OCI-LY3 (cell line): ENCODE measurements at regions not wholly inside any gene's neighbourhood (a gene's known extent, or its start where the extent isn't known, plus 50 kb on each side); places are given as distances from the start of the nearest gene placed in this dataset.
A peak's percentile ranks its signal among the peaks of the same experiment; 100 is the strongest.

Source experiments
- H2AFZ ChIP-seq: fragments of 200-600, 300-600 bp; shearing (Covaris generic); 2 replicates; pipeline ENCODE4 v1.6.0; 2014; ENCODE audit warnings: antibody characterized with exemption, low read depth, low read length
- H3K27ac ChIP-seq: fragments of 200-600, 300-600 bp; sonication (generic); 2 replicates; pipeline ENCODE4 v1.5.1; 2014; ENCODE audit warnings: mild to moderate bottlenecking, low read length, moderate library complexity, mixed read lengths
- H3K27me3 ChIP-seq: fragments of 200-600, 300-600 bp; sonication (generic); 2 replicates; pipeline ENCODE4 v1.6.1; 2014; ENCODE audit warnings: low read depth, low read length, mixed read lengths
- H3K36me3 ChIP-seq: fragments of 200-600, 300-600 bp; sonication (generic); replicated peaks from 2 replicates; pipeline ENCODE3; 2014; ENCODE audit warnings: low read depth, low read length, mixed read lengths
- H3K4me1 ChIP-seq: fragments of 300-600, 200-600 bp; sonication (generic); 2 replicates; pipeline ENCODE4 v1.6.1; 2014; ENCODE audit warnings: low read length, mixed read lengths
- H3K4me2 ChIP-seq: fragments of 200-600, 300-600 bp; sonication (generic); 2 replicates; pipeline ENCODE4 v1.6.1; 2014; ENCODE audit warnings: low read length, mixed read lengths
- H3K4me3 ChIP-seq: fragments of 300-600, 200-600 bp; sonication (generic); 2 replicates; pipeline ENCODE4 v1.5.1; 2014; ENCODE audit warnings: antibody characterized with exemption, mild to moderate bottlenecking, low read length, moderate library complexity
- H3K79me2 ChIP-seq: fragments of 300-600, 200-600 bp; shearing (Covaris generic); 2 replicates; pipeline ENCODE4 v1.6.1; 2014; ENCODE audit warnings: mild to moderate bottlenecking, low read length, mixed read lengths
- H3K9ac ChIP-seq: fragments of 300-600, 200-600 bp; shearing (Covaris generic); 2 replicates; pipeline ENCODE4 v1.6.0; 2014; ENCODE audit warnings: mild to moderate bottlenecking, low read length, moderate library complexity
- H3K9me3 ChIP-seq: fragments of 200-600, 300-600 bp; shearing (Covaris generic); 2 replicates; pipeline ENCODE4 v1.6.1; 2014; ENCODE audit warnings: low read length, mixed read lengths; ENCODE audit not compliant: insufficient read depth
- H4K20me1 ChIP-seq: fragments of 200-600, 300-600 bp; sonication (generic); 2 replicates; pipeline ENCODE4 v1.6.1; 2016; ENCODE audit warnings: low read length, mixed read lengths; ENCODE audit not compliant: insufficient read depth
- CTCF ChIP-seq: fragments of 200-600, 300-600 bp; sonication (generic); IDR thresholded peaks from 2 replicates; pipeline ENCODE4 v1.5.1; 2014; ENCODE audit warnings: antibody characterized with exemption, low read length, low read depth
- EZH2phosphoT487 ChIP-seq: fragments of 200-600 bp; shearing (Covaris generic); IDR thresholded peaks from 2 replicates; pipeline ENCODE4 v1.6.1; 2018; ENCODE audit warnings: antibody characterized with exemption, mixed run types, low read depth

GRCh38 chr11:11029027-11029426 lies 171.2 kb upstream of the ZBED5 start:
- Histone ChIP-seq H3K36me3 (no peaks in the 10 kb centered on the region), H3K79me2 (no peaks in the 10 kb centered on the region)
- no peak for TF ChIP-seq EZH2phosphoT487
- TF ChIP-seq CTCF, result no peak

GRCh38 chr11:11028017-11028692 lies 170.3 kb upstream of the ZBED5 start:
- H3K4me2 ChIP-seq, result no peak overlapping the region
- H3K79me2 ChIP-seq, result no peaks in the 10 kb centered on the region
- no peaks in the 10 kb centered on the region for H3K4me1 ChIP-seq
- no peak overlapping the region for H3K9ac ChIP-seq
- no peak overlapping the region for H2AFZ ChIP-seq
- no peak overlapping the region for H3K4me3 ChIP-seq
- H3K27me3 ChIP-seq, result peaks cover 23% of the 10 kb centered on the region
- no peak overlapping the region for H3K27ac ChIP-seq
- H3K9me3 ChIP-seq, result no peaks in the 10 kb centered on the region
- TF ChIP-seq CTCF (peak; percentile 92), EZH2phosphoT487 (no peak)
- no peaks in the 10 kb centered on the region for H3K36me3 ChIP-seq
- H4K20me1 ChIP-seq, result no peaks in the 10 kb centered on the region

More at GRCh38 chr11:11029027-11029426, 171.2 kb upstream of the ZBED5 start:
- H3K9me3 ChIP-seq, result no peaks in the 10 kb centered on the region
- no peak overlapping the region for H3K4me3 ChIP-seq
- no peaks in the 10 kb centered on the region for H4K20me1 ChIP-seq
- no peaks in the 10 kb centered on the region for H3K4me1 ChIP-seq
- no peak overlapping the region for H3K27ac ChIP-seq
- no peak overlapping the region for H2AFZ ChIP-seq
- H3K4me2 ChIP-seq, result no peak overlapping the region
- H3K27me3 ChIP-seq, result peaks cover 23% of the 10 kb centered on the region
- no peak overlapping the region for H3K9ac ChIP-seq

GRCh38 chr11:11027288-11027687 lies 169.4 kb upstream of the ZBED5 start:
- H3K27me3 ChIP-seq, result peaks cover 23% of the 10 kb centered on the region
- H2AFZ ChIP-seq, result no peak overlapping the region
- TF ChIP-seq CTCF (no peak), EZH2phosphoT487 (no peak)
- no peaks in the 10 kb centered on the region for H3K4me1 ChIP-seq
- H3K9me3 ChIP-seq, result no peaks in the 10 kb centered on the region
- H3K4me3 ChIP-seq, result no peak overlapping the region
- no peak overlapping the region for H3K27ac ChIP-seq
- no peak overlapping the region for H3K4me2 ChIP-seq
- H3K9ac ChIP-seq, result no peak overlapping the region
- no peaks in the 10 kb centered on the region for H4K20me1 ChIP-seq
- no peaks in the 10 kb centered on the region for H3K36me3 ChIP-seq
- no peaks in the 10 kb centered on the region for H3K79me2 ChIP-seq

DNA sequence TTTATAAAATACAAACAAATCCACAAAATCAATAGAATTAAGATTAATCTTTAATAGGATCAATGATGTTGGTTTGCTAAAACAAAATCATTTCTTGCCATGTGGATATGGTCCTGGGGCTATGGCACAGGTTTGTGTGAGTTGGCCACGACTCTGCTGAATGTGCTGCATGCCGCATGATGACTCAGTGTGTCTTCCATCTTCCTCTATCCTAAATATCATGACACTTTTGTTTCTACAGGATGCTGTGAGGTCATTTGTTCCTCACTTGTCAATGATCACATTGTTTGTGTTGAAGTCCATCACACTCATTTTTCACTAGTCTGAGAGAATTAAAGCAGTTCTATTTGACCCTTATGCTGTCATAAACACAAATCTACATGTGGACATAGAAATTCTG lies 167.2 kb upstream of the ZBED5 start:
- no peaks in the 10 kb centered on the region for H3K36me3 ChIP-seq
- TF ChIP-seq CTCF (no peak), EZH2phosphoT487 (no peak)
- H2AFZ ChIP-seq, result no peak overlapping the region
- H3K27ac ChIP-seq, result no peak overlapping the region
- H3K79me2 ChIP-seq, result no peaks in the 10 kb centered on the region
- no peak overlapping the region for H3K9ac ChIP-seq
- H3K9me3 ChIP-seq, result no peaks in the 10 kb centered on the region
- H3K4me1 ChIP-seq, result no peaks in the 10 kb centered on the region
- peaks cover 23% of the 10 kb centered on the region for H3K27me3 ChIP-seq
- H3K4me2 ChIP-seq, result no peak overlapping the region
- no peaks in the 10 kb centered on the region for H4K20me1 ChIP-seq
- no peak overlapping the region for H3K4me3 ChIP-seq
